Activated B cell treated with CpG ODN at 0.5 μM for 24 hours (primary cell): ENCODE measurements at regions not wholly inside any gene's neighbourhood (a gene's known extent, or its start where the extent isn't known, plus 50 kb on each side); places are given as distances from the start of the nearest gene placed in this dataset.

ENCODE experiments used
- ATAC-seq: fragments of 200-7000 bp; cut with Tn5 transposase; one replicate; pipeline ENCODE4 v1.10.0; 2021; ENCODE audit warnings: low read depth, mild to moderate bottlenecking, moderate library complexity
- CTCF ChIA-PET: fragments of 350-600 bp; sonication (Branson Sonifier 250); formaldehyde crosslinking; loops from one replicate; lab custom pipeline; 2021; ENCODE audit warnings: antibody characterized with exemption; lab: Charles Lee
- POLR2A ChIA-PET: fragments of 350-600 bp; sonication (Branson Sonifier 250); formaldehyde crosslinking; loops from one replicate; lab custom pipeline; 2021; ENCODE audit warnings: antibody characterized with exemption; lab: Charles Lee
- DNase-seq: peaks from one replicate; pipeline ENCODE4 v3.0.0; 2022
- H3K27ac Mint-ChIP-seq: one replicate; pipeline ENCODE4 v1.8.0; 2020; ENCODE audit warnings: mixed read lengths
- H3K27me3 Mint-ChIP-seq: one replicate; pipeline ENCODE4 v1.8.0; 2021; ENCODE audit warnings: mixed read lengths
- H3K36me3 Mint-ChIP-seq: one replicate; pipeline ENCODE4 v1.8.0; 2021; ENCODE audit warnings: low read depth, mixed read lengths
- H3K4me1 Mint-ChIP-seq: one replicate; pipeline ENCODE4 v1.8.0; 2021; ENCODE audit warnings: mixed read lengths
- H3K4me3 Mint-ChIP-seq: one replicate; pipeline ENCODE4 v1.8.0; 2020; ENCODE audit warnings: mild to moderate bottlenecking, mixed read lengths
- H3K9me3 Mint-ChIP-seq: one replicate; pipeline ENCODE4 v1.8.0; 2020; ENCODE audit warnings: mixed read lengths
- CTCF ChIP-seq: fragments of 200-600 bp; IDR thresholded peaks from one replicate; pipeline ENCODE4 v1.8.0; 2022; ENCODE audit warnings: antibody characterized with exemption, mild to moderate bottlenecking
- intact Hi-C: fragments of 100-400 bp; cut with micrococcal nuclease; formaldehyde crosslinking; loops from one replicate; pipeline ENCODE4 v1.15.1; 2024

GRCh38 chr18:39366656-39367055 is 1801.1 kb upstream of the CELF4 start:
- Mint-ChIP-seq H3K36me3 (no peaks in the 10 kb centered on the region), H3K27ac (no peak overlapping the region), H3K27me3 (no peaks in the 10 kb centered on the region), H3K4me1 (no peaks in the 10 kb centered on the region), H3K4me3 (no peak overlapping the region), H3K9me3 (no peaks in the 10 kb centered on the region)
- ATAC-seq (no peak), DNase-seq (no peak)
- TF ChIP-seq CTCF, result no peak
- ChIA-PET POLR2A (no interaction called here), CTCF (no interaction called here)
- intact Hi-C loops, result no loop called here

- intact Hi-C loops, result no loop called here
- no peak overlapping the region for H3K4me3 Mint-ChIP-seq
- H3K9me3 Mint-ChIP-seq, result no peaks in the 10 kb centered on the region
- POLR2A ChIA-PET, result no interaction called here
- ATAC-seq, result no peak
- H3K27me3 Mint-ChIP-seq, result no peaks in the 10 kb centered on the region
- no peaks in the 10 kb centered on the region for H3K36me3 Mint-ChIP-seq
- CTCF ChIA-PET, result no interaction called here
- H3K4me1 Mint-ChIP-seq, result no peaks in the 10 kb centered on the region
- no peak overlapping the region for H3K27ac Mint-ChIP-seq
- no peak for TF ChIP-seq CTCF
- DNase-seq, result no peak
Measured at GRCh38 chr18:39365836-39366485, 1800.4 kb upstream of the CELF4 start.

GRCh38 chr18:39360072-39360471 is 1794.5 kb upstream of the CELF4 start:
- ChIA-PET CTCF (no interaction called here), POLR2A (no interaction called here)
- DNase-seq, result no peak

GRCh38 chr18:39359636-39360035 is 1794.0 kb upstream of the CELF4 start:
- no peak for TF ChIP-seq CTCF
- ChIA-PET POLR2A (no interaction called here), CTCF (no interaction called here)
- Mint-ChIP-seq H3K4me1 (no peaks in the 10 kb centered on the region), H3K9me3 (peaks cover 2% of the 10 kb centered on the region), H3K4me3 (no peak overlapping the region), H3K36me3 (no peaks in the 10 kb centered on the region), H3K27me3 (no peaks in the 10 kb centered on the region), H3K27ac (no peak overlapping the region)
- intact Hi-C loops, result no loop called here
- no peak for ATAC-seq
- no peak for DNase-seq

More at GRCh38 chr18:39360072-39360471, 1794.5 kb upstream of the CELF4 start:
- TF ChIP-seq CTCF, result no peak
- Mint-ChIP-seq H3K27ac (no peak overlapping the region), H3K36me3 (no peaks in the 10 kb centered on the region), H3K4me3 (no peak overlapping the region), H3K27me3 (no peaks in the 10 kb centered on the region), H3K9me3 (peaks cover 2% of the 10 kb centered on the region), H3K4me1 (no peaks in the 10 kb centered on the region)
- no peak for ATAC-seq
- intact Hi-C loops, result no loop called here

- CTCF ChIA-PET, result no interaction called here
- no peak overlapping the region for H3K4me3 Mint-ChIP-seq
- DNase-seq, result no peak
- ATAC-seq, result no peak
- H3K36me3 Mint-ChIP-seq, result no peaks in the 10 kb centered on the region
- TF ChIP-seq CTCF, result no peak
- no peaks in the 10 kb centered on the region for H3K4me1 Mint-ChIP-seq
- H3K27me3 Mint-ChIP-seq, result no peaks in the 10 kb centered on the region
- no peak overlapping the region for H3K27ac Mint-ChIP-seq
- intact Hi-C loops, result no loop called here
- no peaks in the 10 kb centered on the region for H3K9me3 Mint-ChIP-seq
- POLR2A ChIA-PET, result no interaction called here
Measured at GRCh38 chr18:39350945-39351344, 1785.3 kb upstream of the CELF4 start.
